ENCODE measurements at regions not wholly inside any gene's neighbourhood (a gene's known extent, or its start where the extent isn't known, plus 50 kb on each side); places are given as distances from the start of the nearest gene placed in this dataset.

DNA sequence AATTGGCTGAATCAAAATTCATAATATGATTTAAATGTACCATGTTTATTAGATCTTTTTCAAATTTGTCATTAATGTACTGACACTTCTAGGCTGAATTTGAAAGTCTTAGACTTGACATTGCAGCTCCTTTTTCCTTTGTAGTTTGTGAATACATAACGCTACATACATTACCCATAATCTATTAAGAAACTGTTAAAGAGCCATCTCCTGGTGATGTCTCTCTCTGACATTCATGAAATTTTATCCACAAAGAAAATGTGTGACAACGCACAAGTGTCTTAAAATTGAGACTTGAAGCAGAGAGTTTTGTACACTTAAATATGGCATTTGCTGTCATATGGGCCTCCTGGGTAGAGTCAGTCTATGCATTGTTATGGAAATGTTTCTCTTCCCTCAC lies 320.2 kb upstream of the ARGLU1 start:
- TF ChIP-seq, protein P1, sequence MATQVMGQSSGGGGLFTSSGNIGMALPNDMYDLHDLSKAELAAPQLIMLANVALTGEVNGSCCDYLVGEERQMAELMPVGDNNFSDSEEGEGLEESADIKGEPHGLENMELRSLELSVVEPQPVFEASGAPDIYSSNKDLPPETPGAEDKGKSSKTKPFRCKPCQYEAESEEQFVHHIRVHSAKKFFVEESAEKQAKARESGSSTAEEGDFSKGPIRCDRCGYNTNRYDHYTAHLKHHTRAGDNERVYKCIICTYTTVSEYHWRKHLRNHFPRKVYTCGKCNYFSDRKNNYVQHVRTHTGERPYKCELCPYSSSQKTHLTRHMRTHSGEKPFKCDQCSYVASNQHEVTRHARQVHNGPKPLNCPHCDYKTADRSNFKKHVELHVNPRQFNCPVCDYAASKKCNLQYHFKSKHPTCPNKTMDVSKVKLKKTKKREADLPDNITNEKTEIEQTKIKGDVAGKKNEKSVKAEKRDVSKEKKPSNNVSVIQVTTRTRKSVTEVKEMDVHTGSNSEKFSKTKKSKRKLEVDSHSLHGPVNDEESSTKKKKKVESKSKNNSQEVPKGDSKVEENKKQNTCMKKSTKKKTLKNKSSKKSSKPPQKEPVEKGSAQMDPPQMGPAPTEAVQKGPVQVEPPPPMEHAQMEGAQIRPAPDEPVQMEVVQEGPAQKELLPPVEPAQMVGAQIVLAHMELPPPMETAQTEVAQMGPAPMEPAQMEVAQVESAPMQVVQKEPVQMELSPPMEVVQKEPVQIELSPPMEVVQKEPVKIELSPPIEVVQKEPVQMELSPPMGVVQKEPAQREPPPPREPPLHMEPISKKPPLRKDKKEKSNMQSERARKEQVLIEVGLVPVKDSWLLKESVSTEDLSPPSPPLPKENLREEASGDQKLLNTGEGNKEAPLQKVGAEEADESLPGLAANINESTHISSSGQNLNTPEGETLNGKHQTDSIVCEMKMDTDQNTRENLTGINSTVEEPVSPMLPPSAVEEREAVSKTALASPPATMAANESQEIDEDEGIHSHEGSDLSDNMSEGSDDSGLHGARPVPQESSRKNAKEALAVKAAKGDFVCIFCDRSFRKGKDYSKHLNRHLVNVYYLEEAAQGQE (tag by site-specific recombination; IDR thresholded peaks at IDR 0.05): no peak
- TF ChIP-seq, protein P2, sequence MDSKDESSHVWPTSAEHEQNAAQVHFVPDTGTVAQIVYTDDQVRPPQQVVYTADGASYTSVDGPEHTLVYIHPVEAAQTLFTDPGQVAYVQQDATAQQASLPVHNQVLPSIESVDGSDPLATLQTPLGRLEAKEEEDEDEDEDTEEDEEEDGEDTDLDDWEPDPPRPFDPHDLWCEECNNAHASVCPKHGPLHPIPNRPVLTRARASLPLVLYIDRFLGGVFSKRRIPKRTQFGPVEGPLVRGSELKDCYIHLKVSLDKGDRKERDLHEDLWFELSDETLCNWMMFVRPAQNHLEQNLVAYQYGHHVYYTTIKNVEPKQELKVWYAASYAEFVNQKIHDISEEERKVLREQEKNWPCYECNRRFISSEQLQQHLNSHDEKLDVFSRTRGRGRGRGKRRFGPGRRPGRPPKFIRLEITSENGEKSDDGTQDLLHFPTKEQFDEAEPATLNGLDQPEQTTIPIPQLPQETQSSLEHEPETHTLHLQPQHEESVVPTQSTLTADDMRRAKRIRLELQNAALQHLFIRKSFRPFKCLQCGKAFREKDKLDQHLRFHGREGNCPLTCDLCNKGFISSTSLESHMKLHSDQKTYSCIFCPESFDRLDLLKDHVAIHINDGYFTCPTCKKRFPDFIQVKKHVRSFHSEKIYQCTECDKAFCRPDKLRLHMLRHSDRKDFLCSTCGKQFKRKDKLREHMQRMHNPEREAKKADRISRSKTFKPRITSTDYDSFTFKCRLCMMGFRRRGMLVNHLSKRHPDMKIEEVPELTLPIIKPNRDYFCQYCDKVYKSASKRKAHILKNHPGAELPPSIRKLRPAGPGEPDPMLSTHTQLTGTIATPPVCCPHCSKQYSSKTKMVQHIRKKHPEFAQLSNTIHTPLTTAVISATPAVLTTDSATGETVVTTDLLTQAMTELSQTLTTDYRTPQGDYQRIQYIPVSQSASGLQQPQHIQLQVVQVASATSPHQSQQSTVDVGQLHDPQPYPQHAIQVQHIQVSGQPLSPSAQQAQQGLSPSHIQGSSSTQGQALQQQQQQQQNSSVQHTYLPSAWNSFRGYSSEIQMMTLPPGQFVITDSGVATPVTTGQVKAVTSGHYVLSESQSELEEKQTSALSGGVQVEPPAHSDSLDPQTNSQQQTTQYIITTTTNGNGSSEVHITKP (tag by site-specific recombination; IDR thresholded peaks at IDR 0.05): no peak
- TF ChIP-seq, protein P3, sequence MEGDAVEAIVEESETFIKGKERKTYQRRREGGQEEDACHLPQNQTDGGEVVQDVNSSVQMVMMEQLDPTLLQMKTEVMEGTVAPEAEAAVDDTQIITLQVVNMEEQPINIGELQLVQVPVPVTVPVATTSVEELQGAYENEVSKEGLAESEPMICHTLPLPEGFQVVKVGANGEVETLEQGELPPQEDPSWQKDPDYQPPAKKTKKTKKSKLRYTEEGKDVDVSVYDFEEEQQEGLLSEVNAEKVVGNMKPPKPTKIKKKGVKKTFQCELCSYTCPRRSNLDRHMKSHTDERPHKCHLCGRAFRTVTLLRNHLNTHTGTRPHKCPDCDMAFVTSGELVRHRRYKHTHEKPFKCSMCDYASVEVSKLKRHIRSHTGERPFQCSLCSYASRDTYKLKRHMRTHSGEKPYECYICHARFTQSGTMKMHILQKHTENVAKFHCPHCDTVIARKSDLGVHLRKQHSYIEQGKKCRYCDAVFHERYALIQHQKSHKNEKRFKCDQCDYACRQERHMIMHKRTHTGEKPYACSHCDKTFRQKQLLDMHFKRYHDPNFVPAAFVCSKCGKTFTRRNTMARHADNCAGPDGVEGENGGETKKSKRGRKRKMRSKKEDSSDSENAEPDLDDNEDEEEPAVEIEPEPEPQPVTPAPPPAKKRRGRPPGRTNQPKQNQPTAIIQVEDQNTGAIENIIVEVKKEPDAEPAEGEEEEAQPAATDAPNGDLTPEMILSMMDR (tag by site-specific recombination; IDR thresholded peaks at IDR 0.05): no peak
- TF ChIP-seq ZNF140 (tag by site-specific recombination; IDR thresholded peaks at IDR 0.05) (no peak), MZF1 (tag by site-specific recombination; IDR thresholded peaks at IDR 0.05; ENCODE audit: borderline replicate concordance) (no peak), OVOL3 (tag by site-specific recombination; IDR thresholded peaks at IDR 0.05) (no peak), ZNF121 (tag by site-specific recombination; IDR thresholded peaks at IDR 0.05) (no peak), ZNF169 (tag by site-specific recombination; IDR thresholded peaks at IDR 0.05) (no peak), ZNF23 (tag by site-specific recombination; IDR thresholded peaks at IDR 0.05; ENCODE audit: borderline replicate concordance) (no peak), ZNF501 (tag by site-specific recombination; IDR thresholded peaks at IDR 0.05) (no peak), ZNF311 (tag by site-specific recombination; IDR thresholded peaks at IDR 0.05; ENCODE audit: borderline replicate concordance) (no peak), ZNF623 (tag by site-specific recombination; IDR thresholded peaks at IDR 0.05) (no peak), ZNF664 (tag by site-specific recombination; IDR thresholded peaks at IDR 0.05) (no peak)
- TF ChIP-seq, protein P4, sequence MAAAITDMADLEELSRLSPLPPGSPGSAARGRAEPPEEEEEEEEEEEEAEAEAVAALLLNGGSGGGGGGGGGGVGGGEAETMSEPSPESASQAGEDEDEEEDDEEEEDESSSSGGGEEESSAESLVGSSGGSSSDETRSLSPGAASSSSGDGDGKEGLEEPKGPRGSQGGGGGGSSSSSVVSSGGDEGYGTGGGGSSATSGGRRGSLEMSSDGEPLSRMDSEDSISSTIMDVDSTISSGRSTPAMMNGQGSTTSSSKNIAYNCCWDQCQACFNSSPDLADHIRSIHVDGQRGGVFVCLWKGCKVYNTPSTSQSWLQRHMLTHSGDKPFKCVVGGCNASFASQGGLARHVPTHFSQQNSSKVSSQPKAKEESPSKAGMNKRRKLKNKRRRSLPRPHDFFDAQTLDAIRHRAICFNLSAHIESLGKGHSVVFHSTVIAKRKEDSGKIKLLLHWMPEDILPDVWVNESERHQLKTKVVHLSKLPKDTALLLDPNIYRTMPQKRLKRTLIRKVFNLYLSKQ (tag by site-specific recombination; IDR thresholded peaks at IDR 0.05; ENCODE audit: borderline replicate concordance): no peak
